ENCODE measurements at regions not wholly inside any gene's neighbourhood (a gene's known extent, or its start where the extent isn't known, plus 50 kb on each side); places are given as distances from the start of the nearest gene placed in this dataset.

DNA sequence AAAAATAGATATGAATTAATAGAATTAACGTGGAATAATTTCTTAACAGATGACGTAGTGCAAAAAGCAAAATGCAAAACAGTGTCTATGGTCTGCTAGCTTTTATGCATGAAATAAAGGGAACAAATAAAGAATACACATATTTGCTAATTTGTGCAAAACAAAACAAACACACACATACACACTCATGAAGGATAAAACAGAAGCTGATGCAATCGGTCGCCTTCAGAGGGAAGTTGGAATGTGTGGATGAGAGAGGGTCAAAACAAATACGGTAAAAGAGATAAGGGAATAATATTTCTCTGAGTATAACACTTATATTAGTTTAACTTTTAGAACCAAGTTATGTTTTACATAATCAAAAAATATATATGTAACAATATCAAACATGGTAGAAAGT lies 1160.9 kb upstream of the PCDH9 start:
- FAIRE-seq (no peak), DNase-seq (ENCODE audit: extremely low spot score, insufficient read length, low read depth) (no peak)

DNA sequence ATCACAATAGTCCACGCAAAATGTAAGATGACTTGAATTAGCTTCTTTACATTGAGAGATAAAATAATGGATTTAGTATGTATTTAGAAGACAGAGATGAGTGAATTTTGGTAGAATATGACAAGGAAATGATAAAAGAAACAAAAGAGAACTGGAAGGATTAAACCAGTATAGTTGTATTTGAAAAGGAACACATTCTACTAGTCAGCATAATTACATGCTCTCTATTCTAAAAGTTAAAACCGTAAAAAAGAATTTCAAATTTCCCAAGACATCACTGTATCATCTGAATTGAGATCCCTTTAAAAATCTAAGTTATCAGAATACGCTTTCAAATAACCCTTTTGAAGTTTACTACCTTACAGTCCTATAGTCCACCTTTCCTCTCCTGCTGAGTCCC lies 1156.7 kb upstream of the PCDH9 start:
- FAIRE-seq = no peak

DNA sequence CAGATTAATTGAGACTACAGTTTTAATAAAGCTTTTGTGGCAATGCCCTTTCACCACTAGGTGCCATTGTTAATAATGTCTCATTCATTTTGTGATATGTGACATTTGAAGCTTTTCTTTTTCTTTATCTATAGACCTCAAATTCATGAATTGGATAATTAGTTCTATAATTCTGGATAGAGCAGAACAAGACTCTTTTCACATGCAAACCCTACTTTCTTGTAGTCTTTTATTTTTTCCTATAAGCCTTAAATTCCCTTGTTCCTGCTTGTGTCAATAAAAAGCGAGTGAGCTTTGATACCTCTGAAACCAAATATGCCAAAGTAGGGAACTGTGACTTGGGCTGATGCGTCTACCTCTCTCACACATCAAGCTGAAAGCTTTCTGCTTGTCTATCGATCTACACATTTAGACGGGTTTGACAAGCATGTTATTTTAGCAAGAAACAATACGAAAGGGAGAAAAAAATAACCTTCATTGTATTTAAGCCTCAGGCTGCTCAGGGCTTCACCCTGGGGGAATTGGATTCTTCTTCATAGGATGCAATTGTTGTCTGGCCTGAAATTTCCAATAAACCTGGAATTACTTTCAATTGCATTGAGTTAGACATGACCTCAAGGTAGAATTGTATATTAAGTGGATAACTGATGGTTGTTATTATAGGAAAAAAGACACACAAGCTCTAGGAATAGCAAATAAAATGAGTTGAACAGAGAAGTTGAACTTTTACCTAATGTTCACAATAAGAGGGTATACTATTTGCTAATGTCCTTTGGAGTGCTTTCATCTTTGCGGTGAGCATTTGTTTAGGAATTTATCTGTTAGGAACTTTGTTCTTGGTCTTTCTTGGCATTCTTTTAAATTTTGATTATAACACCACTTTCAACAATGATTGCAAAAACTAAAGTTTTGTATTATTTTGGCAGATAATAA lies 1150.2 kb upstream of the PCDH9 start:
- no peak for DNase-seq (ENCODE audit: extremely low spot score, insufficient read length, low read depth)
- no peak for FAIRE-seq

More for the DNA sequence above, 1156.7 kb upstream of the PCDH9 start:
- DNase-seq (ENCODE audit: extremely low spot score, insufficient read length, low read depth) = no peak

DNA sequence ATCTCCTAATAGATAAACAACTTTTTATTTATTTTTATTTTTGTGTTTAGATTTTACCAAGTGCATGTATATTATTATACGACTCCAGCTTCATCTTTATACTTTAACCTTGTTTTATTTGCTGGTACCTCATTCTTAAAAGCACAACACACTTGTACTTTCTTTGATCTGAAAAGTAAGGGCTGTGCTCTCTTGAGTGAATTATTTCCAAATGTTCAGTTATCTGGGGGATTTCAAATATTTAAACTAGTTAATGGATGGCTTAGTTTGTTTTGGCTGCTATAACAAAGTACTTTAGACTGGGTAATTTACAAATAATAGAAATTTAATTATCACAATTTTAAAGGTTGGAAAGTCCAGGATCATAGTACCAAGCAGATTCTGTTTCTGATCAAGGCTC lies 1148.2 kb upstream of the PCDH9 start:
- FAIRE-seq (no peak), DNase-seq (ENCODE audit: extremely low spot score, insufficient read length, low read depth) (no peak)

DNA sequence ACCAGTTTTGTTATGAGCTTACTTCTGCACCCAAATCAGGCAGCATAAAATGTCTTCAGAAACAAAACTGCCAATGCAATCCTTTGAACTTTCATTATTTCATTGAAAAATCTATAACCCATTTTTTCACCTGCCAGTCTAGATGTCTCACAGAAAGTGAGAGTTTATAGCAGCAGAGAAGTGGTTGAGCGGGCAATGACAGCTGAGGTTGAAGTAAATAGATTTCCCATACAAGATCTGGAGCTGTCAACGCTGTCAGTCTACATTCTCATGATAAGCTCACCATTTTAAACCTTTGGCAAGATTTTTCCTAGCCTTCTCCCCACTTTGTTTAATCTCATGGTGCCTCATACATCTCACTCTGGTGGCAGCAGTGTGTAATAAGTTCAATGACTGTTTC lies 1144.9 kb upstream of the PCDH9 start:
- DNase-seq (ENCODE audit: extremely low spot score, insufficient read length, low read depth) = no peak
- no peak for FAIRE-seq

DNA sequence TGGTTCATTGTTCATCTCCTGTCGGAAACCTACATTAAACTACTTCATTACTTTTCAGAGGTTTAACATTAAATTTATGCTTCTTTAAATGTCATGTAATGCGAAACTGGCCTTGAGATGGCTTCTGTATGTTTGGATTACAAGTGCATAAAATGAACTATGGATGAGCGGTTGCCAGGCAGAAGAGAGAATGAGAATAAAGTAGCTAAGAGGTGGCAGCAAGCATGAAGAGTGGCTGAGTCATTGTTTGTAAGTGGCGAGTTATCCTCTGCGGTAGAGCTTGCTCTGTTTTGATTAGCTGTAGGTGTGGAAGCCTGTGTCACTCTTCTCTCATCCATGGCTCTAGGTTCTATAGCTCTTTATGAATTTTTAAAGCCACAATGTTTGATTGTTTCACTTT lies 1139.6 kb upstream of the PCDH9 start:
- no peak for DNase-seq (ENCODE audit: extremely low spot score, insufficient read length, low read depth)
- no peak for FAIRE-seq

DNA sequence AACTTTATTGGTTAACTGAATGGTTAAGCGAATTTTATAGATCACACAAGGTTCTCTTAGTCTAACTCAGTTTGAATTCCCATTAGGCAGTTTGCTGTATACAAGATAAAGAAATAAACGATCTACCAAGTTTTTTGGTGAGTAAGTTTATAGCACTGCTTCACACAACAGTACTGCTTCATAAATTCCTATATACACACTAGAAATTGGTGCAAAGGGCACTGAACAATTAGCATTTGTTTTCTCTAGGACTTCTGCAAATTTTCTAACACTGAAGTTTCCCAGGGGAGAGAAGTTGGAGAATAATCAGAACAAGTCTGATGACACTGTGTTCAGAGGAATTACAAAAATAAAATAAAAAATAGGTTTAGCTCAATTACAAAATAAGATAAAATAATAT lies 1138.8 kb upstream of the PCDH9 start:
- FAIRE-seq (no peak), DNase-seq (ENCODE audit: extremely low spot score, insufficient read length, low read depth) (no peak)

DNA sequence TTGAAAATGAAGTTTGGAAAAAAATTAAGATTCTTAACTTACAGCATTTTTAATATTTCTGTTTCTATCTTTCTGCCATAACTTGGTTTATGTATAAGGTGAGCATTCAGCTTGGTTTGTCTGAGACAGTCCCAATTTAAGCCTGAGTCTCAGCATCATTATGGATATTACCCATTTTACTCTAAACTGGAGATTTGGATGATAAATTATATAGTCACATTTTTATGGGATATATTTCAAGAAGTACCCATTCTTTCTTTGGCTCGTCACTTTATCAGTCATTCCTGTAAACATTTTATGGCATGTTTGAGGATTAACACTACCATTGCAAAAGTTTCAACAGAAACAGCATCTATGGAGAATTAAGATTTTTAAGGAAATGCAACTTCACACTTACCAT lies 1129.0 kb upstream of the PCDH9 start:
- no peak for DNase-seq (ENCODE audit: extremely low spot score, insufficient read length, low read depth)

DNA sequence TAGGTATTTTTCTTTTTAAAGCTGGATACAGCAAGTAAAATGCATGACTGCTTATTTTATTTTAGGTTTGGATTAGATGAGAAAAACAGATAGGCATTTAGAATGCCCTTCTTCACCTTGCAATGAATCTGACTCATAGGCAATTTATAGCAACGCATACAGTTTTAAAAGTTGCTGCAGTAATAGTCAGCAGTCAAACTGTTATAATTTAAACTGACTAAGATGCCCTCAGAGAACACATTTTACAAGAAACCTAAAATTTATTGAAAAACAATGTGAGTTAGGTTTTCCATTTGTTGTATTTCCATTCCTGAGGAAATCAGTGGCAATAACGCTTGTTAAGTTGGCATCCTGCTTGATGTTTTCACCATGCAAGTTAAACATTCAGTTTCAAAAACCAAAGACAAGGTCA lies 1128.2 kb upstream of the PCDH9 start:
- no peak for DNase-seq (ENCODE audit: extremely low spot score, insufficient read length, low read depth)
- FAIRE-seq = no peak

More for the DNA sequence above, 1129.0 kb upstream of the PCDH9 start:
- no peak for FAIRE-seq

DNA sequence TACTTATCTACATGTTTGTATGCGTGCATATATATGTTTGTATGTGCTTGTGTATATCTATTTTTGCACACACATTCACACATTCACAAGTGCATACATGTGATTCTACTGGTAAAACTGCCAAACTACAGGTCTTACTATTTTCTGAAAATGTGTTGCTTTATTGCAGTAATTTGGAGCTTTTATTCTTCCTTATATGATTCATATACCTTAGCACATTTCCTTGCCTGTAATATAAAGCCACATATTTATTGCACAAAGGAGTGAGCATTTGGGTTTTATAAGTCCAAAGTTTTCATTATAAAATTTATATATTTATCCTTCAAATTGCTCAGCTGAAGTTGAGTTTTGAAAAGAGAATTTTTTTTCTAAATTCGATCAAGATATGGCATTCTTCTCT lies 1120.4 kb upstream of the PCDH9 start:
- FAIRE-seq (no peak), DNase-seq (ENCODE audit: extremely low spot score, insufficient read length, low read depth) (no peak)

DNA sequence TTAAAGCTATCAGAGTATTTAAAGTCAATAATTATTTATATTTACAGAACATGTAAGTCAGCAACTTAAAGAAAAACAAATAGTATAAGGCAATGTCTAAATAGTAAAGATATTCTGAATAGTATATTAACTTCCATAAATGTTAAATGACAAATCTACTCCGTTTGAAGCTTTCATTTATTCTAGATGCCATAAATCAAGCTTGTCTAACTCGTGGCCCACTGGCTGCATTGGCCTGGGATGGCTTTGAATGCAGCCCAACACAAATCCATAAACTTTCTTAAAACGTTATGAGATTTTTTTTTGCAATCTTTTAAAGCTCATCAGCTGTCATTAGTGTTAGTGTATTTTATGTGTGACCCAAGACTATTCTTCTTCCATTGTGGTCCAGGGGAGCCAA lies 1117.1 kb upstream of the PCDH9 start:
- DNase-seq (ENCODE audit: extremely low spot score, insufficient read length, low read depth) (no peak), FAIRE-seq (no peak)

DNA sequence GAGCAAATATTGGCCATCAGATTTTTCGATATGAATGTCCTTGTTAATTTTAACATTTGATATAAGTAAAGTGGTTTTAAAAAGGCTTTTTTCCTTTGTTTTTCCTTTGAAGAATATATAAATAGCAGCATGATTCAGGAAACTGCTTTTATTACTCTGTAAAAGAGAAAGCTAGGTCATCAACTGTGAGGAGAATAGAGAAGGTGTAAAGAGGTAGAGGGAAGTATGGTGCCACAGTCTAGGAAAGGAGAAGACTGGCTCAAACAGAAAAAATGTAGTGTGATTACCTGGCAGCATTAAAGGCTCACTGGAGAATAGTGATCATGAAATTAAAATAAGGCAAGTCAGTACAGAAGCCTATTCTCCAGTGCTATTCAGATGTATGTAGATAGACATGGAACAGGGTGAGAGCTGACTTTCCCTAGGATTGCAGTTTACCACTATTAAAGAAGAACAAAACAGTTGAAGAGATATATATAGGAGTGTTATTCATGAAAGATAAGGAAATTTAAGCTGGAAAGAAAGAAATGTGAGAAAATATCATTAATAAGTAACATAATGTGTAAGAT lies 1115.9 kb upstream of the PCDH9 start:
- FAIRE-seq (no peak), DNase-seq (ENCODE audit: extremely low spot score, insufficient read length, low read depth) (no peak)

DNA sequence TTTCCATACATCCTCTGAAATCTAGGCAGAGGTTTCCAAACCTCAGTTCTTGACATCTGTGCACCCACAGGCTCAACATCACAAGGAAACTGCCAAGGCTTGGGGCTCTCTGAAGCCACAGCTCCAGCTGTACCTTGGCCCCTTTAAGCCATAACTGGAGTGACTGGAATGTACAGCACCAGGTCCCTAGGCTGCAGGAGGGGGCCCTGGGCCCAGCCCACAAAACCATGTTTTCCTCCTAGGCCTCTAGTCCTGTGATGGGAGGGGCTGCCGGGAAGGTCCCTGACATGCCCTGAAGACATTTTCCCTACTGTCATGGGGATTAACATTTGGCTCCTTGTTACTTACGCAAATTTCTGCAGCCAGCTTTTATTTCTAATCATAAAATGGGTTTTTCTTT lies 1093.0 kb upstream of the PCDH9 start:
- no peak for FAIRE-seq

DNA sequence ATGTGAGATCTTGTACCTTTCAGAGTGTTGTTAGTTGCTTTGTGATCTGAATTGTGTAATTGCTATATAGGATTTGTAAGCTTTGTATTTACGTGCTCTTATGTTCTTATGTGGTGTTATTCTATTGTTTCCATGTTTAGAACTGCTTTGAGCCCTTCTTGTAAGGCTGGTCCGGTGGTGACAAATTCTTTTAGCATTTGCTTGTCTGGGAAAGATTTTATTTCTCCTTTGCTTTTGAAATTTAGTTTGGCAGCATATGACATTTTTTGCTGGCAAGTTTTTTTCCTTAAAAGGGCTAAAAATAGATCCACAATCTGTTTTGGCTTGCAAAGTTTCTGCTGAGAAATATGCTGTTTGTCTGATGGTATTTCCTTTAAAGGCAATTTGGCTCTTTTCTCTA lies 1089.2 kb upstream of the PCDH9 start:
- FAIRE-seq (no peak), DNase-seq (ENCODE audit: extremely low spot score, insufficient read length, low read depth) (no peak)

More for the DNA sequence above, 1093.0 kb upstream of the PCDH9 start:
- DNase-seq (ENCODE audit: extremely low spot score, insufficient read length, low read depth) = no peak

DNA sequence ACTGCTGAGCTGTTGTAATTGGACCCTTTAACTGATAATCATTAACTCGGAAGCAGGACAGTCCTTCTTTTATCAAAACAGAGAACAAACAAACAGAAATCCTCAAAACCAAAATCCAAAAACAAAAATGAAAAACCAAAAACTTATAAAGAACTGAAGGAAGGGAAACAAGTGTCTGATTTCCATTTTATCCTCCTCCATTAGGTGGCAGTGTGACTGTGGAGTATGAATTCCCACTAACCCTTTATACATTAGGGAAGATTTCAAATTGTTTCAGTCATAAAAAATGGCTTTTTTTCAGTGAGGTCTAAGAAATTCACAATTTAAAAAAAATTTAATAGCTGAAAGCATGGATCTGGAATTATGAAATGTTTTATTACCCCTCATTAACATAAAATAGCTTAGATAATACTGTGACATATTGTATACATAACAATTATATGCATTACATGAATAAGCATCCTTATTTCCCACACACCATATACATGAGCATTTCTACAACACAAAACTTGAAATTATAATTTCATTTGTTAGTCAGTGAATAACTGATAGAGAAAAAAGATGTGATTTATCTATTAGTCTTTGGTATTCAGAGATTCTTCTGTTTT lies 1074.3 kb upstream of the PCDH9 start:
- FAIRE-seq = peak; percentile 51
- peak; percentile 1 for DNase-seq (ENCODE audit: extremely low spot score, insufficient read length, low read depth)

DNA sequence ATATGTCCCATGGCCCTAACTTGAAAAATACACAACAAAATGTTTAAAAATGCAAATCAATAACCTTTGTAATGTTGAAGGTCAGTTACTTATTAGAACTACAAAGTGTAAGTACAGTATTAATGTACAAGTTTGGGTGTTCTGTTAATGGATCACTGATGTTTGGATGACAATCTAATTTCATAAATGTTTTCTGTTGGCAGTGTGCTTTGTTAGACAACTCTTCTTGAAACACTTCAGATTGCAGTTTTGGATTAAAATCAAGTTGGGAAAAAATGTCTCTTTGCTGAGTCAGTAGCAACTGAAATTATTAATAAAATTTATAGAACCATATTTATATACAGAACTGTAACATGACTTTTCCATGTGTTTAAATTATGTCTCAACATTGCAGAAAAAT lies 1063.5 kb upstream of the PCDH9 start:
- no peak for FAIRE-seq
- DNase-seq (ENCODE audit: extremely low spot score, insufficient read length, low read depth) = no peak

DNA sequence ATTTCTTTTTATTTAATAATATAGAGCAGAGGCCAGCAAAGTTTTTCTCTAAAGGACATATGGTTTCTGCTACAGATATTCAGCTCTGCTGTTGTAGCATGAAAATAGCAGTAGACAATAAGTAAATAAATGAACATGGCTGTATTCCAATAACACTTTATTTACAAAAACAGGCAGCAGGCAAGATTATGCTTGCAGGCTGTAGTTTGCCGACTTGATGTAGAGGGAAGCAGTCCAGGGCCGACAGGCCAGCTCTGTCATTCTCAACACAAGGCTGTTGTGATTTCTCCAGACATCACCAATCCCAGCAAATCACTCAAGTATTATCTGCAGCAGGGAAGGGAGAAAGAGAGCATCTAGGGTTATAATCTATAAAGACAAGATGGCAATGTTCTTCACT lies 1062.5 kb upstream of the PCDH9 start:
- DNase-seq (ENCODE audit: extremely low spot score, insufficient read length, low read depth) = no peak
- FAIRE-seq = no peak

DNA sequence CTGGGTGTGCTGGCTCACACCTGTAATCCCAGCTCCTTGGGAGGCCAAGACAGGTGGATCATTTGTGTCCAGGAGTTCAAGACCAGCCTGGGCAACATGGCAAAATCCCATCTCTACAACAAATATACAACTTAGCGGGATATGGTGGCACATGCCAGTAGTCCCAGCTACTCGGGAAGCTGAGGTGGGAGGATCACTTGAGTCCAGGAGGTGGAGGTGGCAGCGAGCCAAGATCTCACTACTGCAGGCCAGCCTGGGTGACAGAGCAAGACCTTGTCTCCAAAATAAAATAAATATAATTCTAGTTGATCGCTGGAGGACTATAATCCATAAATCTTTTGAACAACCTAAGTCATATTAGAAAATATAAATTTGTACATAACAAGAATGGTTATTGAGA lies 1061.5 kb upstream of the PCDH9 start:
- DNase-seq (ENCODE audit: extremely low spot score, insufficient read length, low read depth) (no peak), FAIRE-seq (no peak)

DNA sequence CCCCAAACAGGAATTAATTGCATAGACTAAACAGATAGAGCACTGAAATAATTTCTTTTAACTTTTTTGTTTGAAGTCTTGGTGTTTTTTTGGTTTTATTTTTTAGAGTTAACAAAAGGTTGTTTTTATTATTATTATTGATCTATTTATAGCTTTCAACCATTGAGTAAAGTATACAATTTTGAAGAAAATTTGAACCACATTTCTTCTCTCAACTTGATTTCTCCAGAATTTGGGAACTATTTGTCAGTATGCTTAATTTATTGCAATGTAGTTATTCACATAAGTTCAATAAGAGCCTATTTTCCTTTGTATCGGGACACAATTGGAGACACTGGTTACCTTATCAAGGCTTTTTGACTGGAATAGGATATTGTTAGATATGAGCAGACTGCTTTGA lies 1045.6 kb upstream of the PCDH9 start:
- DNase-seq (ENCODE audit: extremely low spot score, insufficient read length, low read depth) = no peak

DNA sequence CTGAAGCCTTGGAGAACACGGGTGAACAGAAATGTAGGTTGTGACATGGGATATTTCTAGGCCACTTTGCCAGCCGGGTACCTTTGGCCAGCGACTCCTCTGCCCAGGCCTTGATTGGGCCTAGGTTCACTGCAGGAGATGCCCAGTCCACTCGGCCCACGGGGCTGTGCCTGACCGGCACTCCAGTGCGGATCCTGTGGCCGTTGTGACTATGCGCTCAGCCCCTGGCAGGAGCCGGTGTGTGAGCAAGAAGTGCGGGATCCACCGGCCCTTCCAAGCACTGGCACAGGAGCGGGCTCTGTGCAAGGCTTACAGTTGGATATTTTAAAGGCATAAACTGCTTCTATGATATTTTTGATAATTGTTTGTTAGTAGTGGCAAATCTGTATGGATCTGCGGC lies 1042.5 kb upstream of the PCDH9 start:
- FAIRE-seq = no peak
- DNase-seq (ENCODE audit: extremely low spot score, insufficient read length, low read depth) = no peak

More for the DNA sequence above, 1045.6 kb upstream of the PCDH9 start:
- no peak for FAIRE-seq

DNA sequence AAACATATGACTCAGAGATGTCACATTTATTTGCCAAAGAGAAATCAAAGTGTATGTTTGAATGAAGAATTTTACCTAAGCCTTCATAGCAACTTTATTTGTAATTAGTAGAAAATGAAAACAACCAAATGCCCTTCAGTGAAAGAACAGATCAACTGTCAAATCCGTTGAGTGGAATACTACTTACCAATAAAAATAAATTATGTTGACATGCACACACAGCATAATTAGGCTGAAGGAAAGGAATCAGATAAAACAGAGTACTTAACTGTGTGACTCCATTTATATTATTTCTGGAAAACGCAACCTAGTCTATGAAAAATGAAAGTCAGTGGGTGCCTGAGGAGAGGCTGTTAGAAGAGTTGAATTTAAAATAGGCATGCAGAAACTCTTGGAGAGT lies 1034.6 kb upstream of the PCDH9 start:
- DNase-seq (ENCODE audit: extremely low spot score, insufficient read length, low read depth) = no peak
- FAIRE-seq = no peak
